GM19468 (cell line): ENCODE measurements at regions not wholly inside any gene's neighbourhood (a gene's known extent, or its start where the extent isn't known, plus 50 kb on each side); places are given as distances from the start of the nearest gene placed in this dataset.

Source experiments
- ATAC-seq: cut with Tn5 transposase; IDR thresholded peaks from one replicate; pipeline ENCODE4 v1.9.1; 2021; ENCODE audit warnings: mild to moderate bottlenecking, moderate library complexity, moderate number of reproducible peaks; ENCODE audit not compliant: unreplicated experiment; ENCODE audit errors: extremely low read depth

GRCh38 chrX:35741142-35741541 lies 57.0 kb upstream of the MAGEB16 start:
- ATAC-seq: no peak

GRCh38 chrX:35743331-35743730 lies 54.8 kb upstream of the MAGEB16 start:
- no peak for ATAC-seq
